Mucosa of rectum (tissue), 2 donors: ENCODE measurements at regions not wholly inside any gene's neighbourhood (a gene's known extent, or its start where the extent isn't known, plus 50 kb on each side); places are given as distances from the start of the nearest gene placed in this dataset.
"Not testable (repeated sequence)": the region's sequence is repeated elsewhere in the genome, so short reads cannot be mapped to it uniquely, and the experiment has no call there.

Source experiments
- H3K27ac ChIP-seq, 2 donors: one replicate each; pipeline ENCODE4 v1.7.0; 2013; ENCODE audit warnings: inconsistent platforms in 2 of 2, low read depth in 2 of 2, low read length in 2 of 2
- H3K27me3 ChIP-seq, 2 donors: one replicate each; pipeline ENCODE4 v1.7.0; 2013; ENCODE audit warnings: low read length in 2 of 2; ENCODE audit not compliant: control insufficient read depth in 2 of 2, insufficient read depth in 2 of 2
- H3K36me3 ChIP-seq, 2 donors: one replicate each; pipeline ENCODE4 v1.7.0; 2013; ENCODE audit warnings: low read length in 2 of 2; ENCODE audit not compliant: control insufficient read depth in 2 of 2, insufficient read depth in 2 of 2
- H3K4me1 ChIP-seq, 2 donors: one replicate each; pipeline ENCODE4 v1.7.0; 2013; ENCODE audit warnings: low read length in 2 of 2, mild to moderate bottlenecking in 1 of 2; ENCODE audit not compliant: control insufficient read depth in 2 of 2, insufficient read depth in 2 of 2
- H3K4me3 ChIP-seq, 2 donors: one replicate each; pipeline ENCODE4 v1.7.0; 2013; ENCODE audit warnings: low read length in 2 of 2
- H3K9ac ChIP-seq, 2 donors: one replicate each; pipeline ENCODE4 v1.7.0; 2013; ENCODE audit warnings: low read length in 2 of 2, low read depth in 1 of 2, mild to moderate bottlenecking in 1 of 2
- H3K9me3 ChIP-seq, 2 donors: one replicate each; pipeline ENCODE4 v1.7.0; 2013; ENCODE audit warnings: low read length in 2 of 2; ENCODE audit not compliant: control insufficient read depth in 2 of 2
- donor health status: healthy.
- donor health status: Normal muscosa, but diverticular disease.

- H3K27ac ChIP-seq: no peak overlapping the region
- H3K36me3 ChIP-seq: no peaks in the 10 kb centered on the region
- no peaks in the 10 kb centered on the region for H3K4me1 ChIP-seq
- no peak overlapping the region for H3K9ac ChIP-seq
- no peaks in the 10 kb centered on the region for H3K27me3 ChIP-seq
- H3K4me3 ChIP-seq: no peak overlapping the region
- H3K9me3 ChIP-seq: no peaks in the 10 kb centered on the region
These were observed 76.7 kb upstream of the CAPRIN1 start for GRCh38 chr11:33974804-33975203.

- not testable (repeated sequence) for H3K4me1 ChIP-seq, H3K27me3 ChIP-seq, H3K9me3 ChIP-seq, H3K9ac ChIP-seq, H3K36me3 ChIP-seq, H3K4me3 ChIP-seq, H3K27ac ChIP-seq
These were observed 79.7 kb upstream of the LMO2 start for GRCh38 chr11:33971530-33971929.

DNA sequence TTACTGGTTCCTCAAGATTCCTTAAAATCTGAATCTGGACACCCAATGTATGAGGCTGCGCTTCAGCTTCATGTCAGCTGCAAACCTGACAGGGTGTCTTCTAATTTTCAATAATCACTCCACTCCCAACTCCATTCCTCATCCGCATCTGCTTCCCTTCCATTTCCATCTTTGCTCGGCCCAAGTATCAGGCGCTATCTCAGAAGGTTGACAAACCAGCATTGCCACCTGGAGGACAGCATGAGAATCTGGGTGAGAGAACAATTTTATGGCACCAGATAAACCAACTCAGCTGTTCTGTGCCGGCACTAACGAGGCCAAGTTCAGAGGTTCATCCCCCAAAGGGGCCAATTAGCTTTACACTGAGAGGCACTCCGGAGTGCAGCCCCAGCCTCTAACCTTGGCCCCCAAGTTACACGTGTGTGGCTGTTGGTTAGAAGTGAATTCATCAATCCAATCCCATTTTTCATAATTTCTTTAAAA lies 79.1 kb upstream of the LMO2 start:
- Histone ChIP-seq H3K9ac (no peak overlapping the region), H3K4me3 (no peak overlapping the region), H3K9me3 (no peaks in the 10 kb centered on the region), H3K27me3 (no peaks in the 10 kb centered on the region), H3K27ac (no peak overlapping the region), H3K36me3 (no peaks in the 10 kb centered on the region), H3K4me1 (no peaks in the 10 kb centered on the region)

GRCh38 chr11:33967451-33967850 lies 75.6 kb upstream of the LMO2 start:
- H3K4me1 ChIP-seq: no peaks in the 10 kb centered on the region
- H3K36me3 ChIP-seq: no peaks in the 10 kb centered on the region
- no peak overlapping the region for H3K27ac ChIP-seq
- H3K9ac ChIP-seq: no peak overlapping the region
- no peaks in the 10 kb centered on the region for H3K27me3 ChIP-seq
- H3K9me3 ChIP-seq: no peaks in the 10 kb centered on the region
- no peak overlapping the region for H3K4me3 ChIP-seq

- Histone ChIP-seq H3K27ac (no peak overlapping the region), H3K36me3 (no peaks in the 10 kb centered on the region), H3K4me1 (no peaks in the 10 kb centered on the region), H3K9ac (no peak overlapping the region), H3K27me3 (no peaks in the 10 kb centered on the region), H3K4me3 (no peak overlapping the region), H3K9me3 (no peaks in the 10 kb centered on the region)
These were observed 73.2 kb upstream of the LMO2 start for GRCh38 chr11:33965032-33965431.

GRCh38 chr11:33959855-33960400 lies 68.1 kb upstream of the LMO2 start:
- no peaks in the 10 kb centered on the region for H3K9me3 ChIP-seq
- H3K27me3 ChIP-seq: no peaks in the 10 kb centered on the region
- no peak overlapping the region for H3K27ac ChIP-seq
- H3K36me3 ChIP-seq: no peaks in the 10 kb centered on the region
- H3K4me3 ChIP-seq: no peak overlapping the region
- H3K9ac ChIP-seq: no peak overlapping the region
- H3K4me1 ChIP-seq: no peaks in the 10 kb centered on the region

- no peak overlapping the region for H3K4me3 ChIP-seq
- no peaks in the 10 kb centered on the region for H3K27me3 ChIP-seq
- no peaks in the 10 kb centered on the region for H3K9me3 ChIP-seq
- no peaks in the 10 kb centered on the region for H3K4me1 ChIP-seq
- no peak overlapping the region for H3K9ac ChIP-seq
- no peak overlapping the region for H3K27ac ChIP-seq
- H3K36me3 ChIP-seq: no peaks in the 10 kb centered on the region
These were observed 65.5 kb upstream of the LMO2 start for GRCh38 chr11:33957304-33957917.

DNA sequence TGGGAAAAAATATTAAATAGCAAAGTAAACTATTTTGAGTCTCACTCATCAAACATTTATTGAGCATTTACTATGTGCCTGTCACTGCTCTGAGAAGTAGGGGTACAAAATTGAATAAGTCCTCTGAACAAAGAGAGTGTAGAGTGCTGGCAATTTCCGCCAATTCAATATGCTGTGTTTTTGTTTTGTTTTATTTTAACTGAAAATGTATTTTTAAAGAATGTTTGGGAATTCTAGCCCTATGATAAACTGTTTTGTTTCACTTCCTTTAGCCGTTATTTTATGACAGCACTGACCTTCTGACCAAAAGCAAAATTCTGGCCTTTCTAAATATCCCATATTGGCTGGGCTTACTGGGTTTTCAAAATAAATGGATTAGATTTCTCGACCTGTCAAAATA lies 64.7 kb upstream of the LMO2 start:
- no peak overlapping the region for H3K4me3 ChIP-seq
- H3K36me3 ChIP-seq: no peaks in the 10 kb centered on the region
- H3K27me3 ChIP-seq: no peaks in the 10 kb centered on the region
- no peaks in the 10 kb centered on the region for H3K4me1 ChIP-seq
- H3K9ac ChIP-seq: no peak overlapping the region
- no peaks in the 10 kb centered on the region for H3K9me3 ChIP-seq
- no peak overlapping the region for H3K27ac ChIP-seq

DNA sequence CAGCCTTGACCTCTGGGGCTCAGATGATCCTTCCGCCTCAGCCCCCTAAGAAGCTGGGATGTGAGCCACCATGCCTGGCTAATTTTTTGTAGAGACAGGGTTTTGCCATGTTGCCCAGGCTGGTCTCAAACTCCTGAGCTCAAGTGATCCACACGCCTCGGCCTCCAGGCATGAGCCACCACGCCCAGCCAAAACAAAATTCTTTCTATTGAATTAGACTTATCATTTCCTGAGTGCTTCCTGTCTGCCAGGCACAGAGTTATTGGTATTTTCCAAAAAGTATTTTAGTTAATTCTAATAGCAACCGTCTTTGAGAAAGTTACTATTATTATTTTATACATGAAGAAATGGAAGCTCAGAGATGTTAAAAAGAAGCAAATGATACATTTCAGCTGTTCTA lies 61.4 kb upstream of the LMO2 start:
- Histone ChIP-seq H3K27ac (no peak overlapping the region), H3K36me3 (no peaks in the 10 kb centered on the region), H3K4me3 (no peak overlapping the region), H3K27me3 (no peaks in the 10 kb centered on the region), H3K9me3 (no peaks in the 10 kb centered on the region), H3K4me1 (no peaks in the 10 kb centered on the region), H3K9ac (no peak overlapping the region)

DNA sequence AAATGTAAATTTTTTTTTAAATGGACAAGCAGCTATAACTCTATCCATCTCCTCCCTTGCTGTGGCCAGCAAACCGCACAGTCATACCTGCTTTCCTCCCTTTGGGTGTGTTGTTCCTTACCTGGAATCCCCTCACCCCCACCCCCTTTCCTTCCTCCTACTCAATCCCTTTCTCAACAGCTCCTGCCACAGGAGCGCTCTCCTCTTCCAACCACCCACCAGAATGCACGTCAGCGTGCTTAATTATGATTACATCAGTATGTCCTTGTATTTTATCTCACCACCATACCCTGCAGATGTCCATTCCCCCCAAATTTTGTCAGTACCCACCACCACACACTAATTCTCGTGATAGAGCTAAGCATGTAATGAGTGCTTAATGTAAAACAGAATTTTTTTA lies 60.9 kb upstream of the LMO2 start:
- no peak overlapping the region for H3K9ac ChIP-seq
- no peak overlapping the region for H3K27ac ChIP-seq
- H3K4me1 ChIP-seq: no peaks in the 10 kb centered on the region
- no peaks in the 10 kb centered on the region for H3K9me3 ChIP-seq
- H3K4me3 ChIP-seq: no peak overlapping the region
- H3K36me3 ChIP-seq: no peaks in the 10 kb centered on the region
- H3K27me3 ChIP-seq: no peaks in the 10 kb centered on the region
